ENCODE measurements at regions not wholly inside any gene's neighbourhood (a gene's known extent, or its start where the extent isn't known, plus 50 kb on each side); places are given as distances from the start of the nearest gene placed in this dataset.

GRCh38 chr2:109058191-109058632 lies 69.2 kb upstream of the EDAR start:
- H3K36me3 ChIP-seq (ENCODE audit: control insufficient read depth, insufficient read depth, low read length): no peaks in the 10 kb centered on the region
- H3K27ac Mint-ChIP-seq: no peak overlapping the region
- H3K4me3 ChIP-seq (ENCODE audit: low read length): no peak overlapping the region
- WGBS (ENCODE audit: insufficient coverage): 55% methylated on average over 9 of the region's 9 CpGs
- intact Hi-C loops (cut with micrococcal nuclease): no loop called here
- no peaks in the 10 kb centered on the region for H3K27me3 ChIP-seq (ENCODE audit: control insufficient read depth, insufficient read depth, low read length)
- H3K9me3 Mint-ChIP-seq: no peaks in the 10 kb centered on the region
- no peaks in the 10 kb centered on the region for H3K36me3 Mint-ChIP-seq
- no peaks in the 10 kb centered on the region for H3K4me1 ChIP-seq (ENCODE audit: control insufficient read depth, insufficient read depth, low read length)
- no peak for TF ChIP-seq CTCF (IDR thresholded peaks at IDR 0.05)
- peaks cover 8 to 13% of the 10 kb centered on the region in 2 donors for H3K27me3 Mint-ChIP-seq (ENCODE audit: low read depth in 2 of 2)
- ATAC-seq (no peak), DNase-seq (no peak)
- no peaks in the 10 kb centered on the region for H3K4me1 Mint-ChIP-seq
- H3K27ac ChIP-seq (ENCODE audit: low read length): no peak overlapping the region
- no peak overlapping the region for H3K4me3 Mint-ChIP-seq
- no peaks in the 10 kb centered on the region for H3K9me3 ChIP-seq (ENCODE audit: control insufficient read depth, insufficient read depth, low read length)

- no peaks in the 10 kb centered on the region for H3K9me3 ChIP-seq (ENCODE audit: control insufficient read depth, insufficient read depth, low read length)
- H3K27ac Mint-ChIP-seq: no peak overlapping the region
- H3K4me1 Mint-ChIP-seq: no peaks in the 10 kb centered on the region
- 57% methylated on average over 9 of the region's 9 CpGs for WGBS (ENCODE audit: insufficient coverage)
- ATAC-seq (no peak), DNase-seq (no peak)
- intact Hi-C loops (cut with micrococcal nuclease): no loop called here
- no peaks in the 10 kb centered on the region for H3K36me3 Mint-ChIP-seq
- H3K27me3 Mint-ChIP-seq (ENCODE audit: low read depth in 2 of 2): peaks cover 8 to 10% of the 10 kb centered on the region in 2 donors
- no peak overlapping the region for H3K4me3 Mint-ChIP-seq
- H3K36me3 ChIP-seq (ENCODE audit: control insufficient read depth, insufficient read depth, low read length): no peaks in the 10 kb centered on the region
- TF ChIP-seq CTCF (IDR thresholded peaks at IDR 0.05): no peak
- H3K4me1 ChIP-seq (ENCODE audit: control insufficient read depth, insufficient read depth, low read length): no peaks in the 10 kb centered on the region
- H3K27ac ChIP-seq (ENCODE audit: low read length): no peak overlapping the region
- no peaks in the 10 kb centered on the region for H3K9me3 Mint-ChIP-seq
- no peaks in the 10 kb centered on the region for H3K27me3 ChIP-seq (ENCODE audit: control insufficient read depth, insufficient read depth, low read length)
- no peak overlapping the region for H3K4me3 ChIP-seq (ENCODE audit: low read length)
Observed at GRCh38 chr2:109057686-109058085, 68.7 kb upstream of the EDAR start.

- Mint-ChIP-seq H3K4me1 (no peaks in the 10 kb centered on the region), H3K4me3 (no peak overlapping the region), H3K27me3 (ENCODE audit: low read depth in 2 of 2) (peaks cover 8 to 10% of the 10 kb centered on the region in 2 donors), H3K36me3 (no peaks in the 10 kb centered on the region), H3K27ac (no peak overlapping the region), H3K9me3 (no peaks in the 10 kb centered on the region)
- 84% methylated on average over 12 of the region's 14 CpGs for WGBS (ENCODE audit: insufficient coverage)
- intact Hi-C loops (cut with micrococcal nuclease): no loop called here
- Histone ChIP-seq H3K27me3 (ENCODE audit: control insufficient read depth, insufficient read depth, low read length) (no peaks in the 10 kb centered on the region), H3K27ac (ENCODE audit: low read length) (no peak overlapping the region), H3K9me3 (ENCODE audit: control insufficient read depth, insufficient read depth, low read length) (no peaks in the 10 kb centered on the region), H3K4me3 (ENCODE audit: low read length) (no peak overlapping the region), H3K36me3 (ENCODE audit: control insufficient read depth, insufficient read depth, low read length) (no peaks in the 10 kb centered on the region), H3K4me1 (ENCODE audit: control insufficient read depth, insufficient read depth, low read length) (no peaks in the 10 kb centered on the region)
- no peak for TF ChIP-seq CTCF (IDR thresholded peaks at IDR 0.05)
- ATAC-seq (no peak), DNase-seq (no peak)
Observed at GRCh38 chr2:109055435-109055834, 66.4 kb upstream of the EDAR start.

- Mint-ChIP-seq H3K4me3 (no peak overlapping the region), H3K27me3 (ENCODE audit: low read depth in 2 of 2) (peaks cover 8 to 10% of the 10 kb centered on the region in 2 donors), H3K4me1 (no peaks in the 10 kb centered on the region), H3K36me3 (no peaks in the 10 kb centered on the region), H3K27ac (no peak overlapping the region), H3K9me3 (no peaks in the 10 kb centered on the region)
- Histone ChIP-seq H3K4me3 (ENCODE audit: low read length) (no peak overlapping the region), H3K36me3 (ENCODE audit: control insufficient read depth, insufficient read depth, low read length) (no peaks in the 10 kb centered on the region), H3K27ac (ENCODE audit: low read length) (no peak overlapping the region), H3K9me3 (ENCODE audit: control insufficient read depth, insufficient read depth, low read length) (no peaks in the 10 kb centered on the region), H3K4me1 (ENCODE audit: control insufficient read depth, insufficient read depth, low read length) (no peaks in the 10 kb centered on the region), H3K27me3 (ENCODE audit: control insufficient read depth, insufficient read depth, low read length) (no peaks in the 10 kb centered on the region)
- ATAC-seq (no peak), DNase-seq (no peak)
- intact Hi-C loops (cut with micrococcal nuclease): no loop called here
- TF ChIP-seq CTCF (IDR thresholded peaks at IDR 0.05): no peak
- 91% methylated on average over 2 of the region's 3 CpGs for WGBS (ENCODE audit: insufficient coverage)
Observed at GRCh38 chr2:109054865-109055264, 65.8 kb upstream of the EDAR start.
